Tibial nerve (tissue), 4 donors: ENCODE measurements at regions not wholly inside any gene's neighbourhood (a gene's known extent, or its start where the extent isn't known, plus 50 kb on each side); places are given as distances from the start of the nearest gene placed in this dataset.

ENCODE experiments used
- CTCF ChIP-seq, 5 experiments: fragments of 200-600 bp in 3 of 5; fragments of 450-650 bp in 2 of 5; sonication (generic) in 3 of 5; IDR thresholded peaks; one replicate each; pipeline ENCODE4 v1.5.1; 2016 to 2019; ENCODE audit warnings: antibody characterized with exemption in 5 of 5, mild to moderate bottlenecking in 3 of 5, moderate library complexity in 2 of 5
- EP300 ChIP-seq, 2 donors: sonication (generic); formaldehyde crosslinking; IDR thresholded peaks; one replicate each; pipeline ENCODE4 v1.6.1; 2017; ENCODE audit warnings: antibody characterized with exemption in 2 of 2, mild to moderate bottlenecking in 1 of 2
- POLR2A ChIP-seq, 2 donors: fragments of 450-650 bp; IDR thresholded peaks; one replicate each; pipeline ENCODE4 v1.6.1; 2017; ENCODE audit warnings: antibody characterized with exemption in 2 of 2, mild to moderate bottlenecking in 2 of 2, moderate library complexity in 2 of 2

- TF ChIP-seq CTCF (IDR thresholded peaks at IDR 0.05) (no peak), POLR2A (IDR thresholded peaks at IDR 0.05) (no peak), EP300 (IDR thresholded peaks at IDR 0.05) (no peak)
Measured at GRCh38 chr2:83115606-83116005, 1343.5 kb downstream of the SUCLG1 start.
